LNCAP (cell line): ENCODE measurements at regions not wholly inside any gene's neighbourhood (a gene's known extent, or its start where the extent isn't known, plus 50 kb on each side); places are given as distances from the start of the nearest gene placed in this dataset.

ENCODE experiments used
- TF ChIP-seq, protein P1 (sequence below): fragments of 450-650 bp; IDR thresholded peaks from 2 replicates; pipeline ENCODE4 v1.5.1; 2017; ENCODE audit warnings: mild to moderate bottlenecking

DNA sequence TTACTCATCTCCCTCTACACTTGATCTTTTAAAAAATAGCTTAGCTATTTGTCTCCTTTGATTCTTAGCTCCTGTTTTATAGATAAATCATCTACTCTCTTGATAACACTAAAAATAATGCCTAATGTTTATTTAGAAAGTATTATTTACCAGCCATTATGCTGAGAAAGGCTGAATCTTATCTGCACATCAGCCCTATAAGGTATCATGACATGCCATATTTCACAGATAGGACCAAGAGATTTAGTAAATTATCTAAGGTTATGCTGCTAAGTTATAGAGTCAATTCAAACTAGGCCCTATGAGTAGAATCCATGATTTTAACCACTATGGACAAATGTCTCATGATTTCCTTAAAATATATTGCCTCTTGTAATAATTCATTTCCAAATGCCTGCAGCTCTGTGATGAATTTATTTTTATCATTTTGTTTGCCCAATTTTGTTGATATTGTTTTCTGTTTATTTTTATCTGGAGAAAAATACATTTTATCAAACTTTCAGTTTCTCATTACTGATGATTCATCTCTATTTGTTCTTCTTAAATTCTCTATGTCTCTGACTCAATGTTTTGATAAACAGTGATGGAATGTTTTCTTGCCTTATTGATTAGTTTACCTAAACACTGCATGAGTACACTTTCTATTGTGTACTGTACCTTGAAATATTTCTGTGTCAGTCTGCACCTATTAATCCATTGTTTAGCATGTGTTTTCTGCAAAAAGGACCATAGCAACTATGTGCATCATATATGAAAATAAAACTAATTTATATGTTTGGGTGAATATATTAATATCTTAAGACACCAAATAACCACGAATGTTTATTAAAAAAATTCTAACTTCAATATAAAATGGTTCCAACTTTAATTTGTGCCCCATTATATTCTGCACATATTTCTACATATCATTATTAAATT is 300.8 kb downstream of the CDH9 start:
- TF ChIP-seq, protein P1, sequence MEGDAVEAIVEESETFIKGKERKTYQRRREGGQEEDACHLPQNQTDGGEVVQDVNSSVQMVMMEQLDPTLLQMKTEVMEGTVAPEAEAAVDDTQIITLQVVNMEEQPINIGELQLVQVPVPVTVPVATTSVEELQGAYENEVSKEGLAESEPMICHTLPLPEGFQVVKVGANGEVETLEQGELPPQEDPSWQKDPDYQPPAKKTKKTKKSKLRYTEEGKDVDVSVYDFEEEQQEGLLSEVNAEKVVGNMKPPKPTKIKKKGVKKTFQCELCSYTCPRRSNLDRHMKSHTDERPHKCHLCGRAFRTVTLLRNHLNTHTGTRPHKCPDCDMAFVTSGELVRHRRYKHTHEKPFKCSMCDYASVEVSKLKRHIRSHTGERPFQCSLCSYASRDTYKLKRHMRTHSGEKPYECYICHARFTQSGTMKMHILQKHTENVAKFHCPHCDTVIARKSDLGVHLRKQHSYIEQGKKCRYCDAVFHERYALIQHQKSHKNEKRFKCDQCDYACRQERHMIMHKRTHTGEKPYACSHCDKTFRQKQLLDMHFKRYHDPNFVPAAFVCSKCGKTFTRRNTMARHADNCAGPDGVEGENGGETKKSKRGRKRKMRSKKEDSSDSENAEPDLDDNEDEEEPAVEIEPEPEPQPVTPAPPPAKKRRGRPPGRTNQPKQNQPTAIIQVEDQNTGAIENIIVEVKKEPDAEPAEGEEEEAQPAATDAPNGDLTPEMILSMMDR, result no peak

GRCh38 chr5:26727916-26728315 is 310.5 kb downstream of the CDH9 start:
- TF ChIP-seq, protein P1, result no peak

DNA sequence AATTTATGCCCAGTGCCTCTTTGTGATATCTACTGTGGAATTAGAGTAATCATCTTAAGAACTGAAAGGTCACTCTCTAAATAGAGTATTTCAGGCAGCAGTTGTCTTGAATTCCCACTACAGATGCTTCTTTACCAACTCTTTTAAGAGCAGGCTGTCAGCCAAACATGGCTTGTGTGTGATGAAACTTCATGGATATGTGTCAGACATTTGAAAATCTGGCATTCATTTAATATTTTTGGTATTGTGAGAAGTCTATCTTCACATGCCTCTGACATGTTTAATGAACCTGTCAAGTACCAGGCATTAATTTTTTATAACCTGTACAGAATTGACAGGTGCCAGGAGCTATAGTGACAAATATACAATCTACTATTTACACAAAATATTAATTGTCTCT is 318.6 kb downstream of the CDH9 start:
- TF ChIP-seq, protein P1, result no peak

GRCh38 chr5:26700759-26701384 is 337.5 kb downstream of the CDH9 start:
- TF ChIP-seq, protein P1, result peak; percentile 82

GRCh38 chr5:26692952-26693351 is 345.4 kb downstream of the CDH9 start:
- TF ChIP-seq, protein P1, result no peak

GRCh38 chr5:26691486-26691885 is 346.9 kb downstream of the CDH9 start:
- TF ChIP-seq, protein P1, result no peak

DNA sequence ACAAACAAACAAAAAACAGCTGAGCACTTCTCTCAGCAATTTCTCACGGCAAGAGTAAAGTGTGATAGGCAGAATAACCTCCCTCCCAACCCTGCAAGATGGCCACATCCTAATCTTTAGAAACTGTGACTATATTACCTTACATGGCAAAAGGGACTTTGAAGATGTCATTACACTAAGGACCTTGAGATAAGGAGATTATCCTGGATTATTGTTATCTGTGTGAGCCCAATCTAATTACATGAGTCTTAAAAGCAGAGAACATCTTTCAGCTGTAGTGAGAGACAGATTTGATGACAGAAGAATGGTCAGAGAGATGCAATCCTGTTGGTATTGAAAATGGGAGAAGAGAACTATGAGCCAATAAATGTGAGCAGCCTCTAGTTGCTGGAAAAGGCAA is 347.9 kb downstream of the CDH9 start:
- TF ChIP-seq, protein P1, result no peak
